ACHN (cell line): ENCODE measurements at regions not wholly inside any gene's neighbourhood (a gene's known extent, or its start where the extent isn't known, plus 50 kb on each side); places are given as distances from the start of the nearest gene placed in this dataset.
"Not testable (repeated sequence)": the region's sequence is repeated elsewhere in the genome, so short reads cannot be mapped to it uniquely, and the experiment has no call there.

ENCODE experiments used
- DNase-seq: peaks from one replicate; pipeline ENCODE4 v3.0.0-alpha.2; 2015
- in situ Hi-C: cut with HindIII; loops from 2 replicates; pipeline ENCODE4 v1.10.0; 2017; ENCODE audit warnings: low sequenced_read_pairs, low pct_ligation_motif_present, low pct_unique_long_range_greater_than_20kb

DNA sequence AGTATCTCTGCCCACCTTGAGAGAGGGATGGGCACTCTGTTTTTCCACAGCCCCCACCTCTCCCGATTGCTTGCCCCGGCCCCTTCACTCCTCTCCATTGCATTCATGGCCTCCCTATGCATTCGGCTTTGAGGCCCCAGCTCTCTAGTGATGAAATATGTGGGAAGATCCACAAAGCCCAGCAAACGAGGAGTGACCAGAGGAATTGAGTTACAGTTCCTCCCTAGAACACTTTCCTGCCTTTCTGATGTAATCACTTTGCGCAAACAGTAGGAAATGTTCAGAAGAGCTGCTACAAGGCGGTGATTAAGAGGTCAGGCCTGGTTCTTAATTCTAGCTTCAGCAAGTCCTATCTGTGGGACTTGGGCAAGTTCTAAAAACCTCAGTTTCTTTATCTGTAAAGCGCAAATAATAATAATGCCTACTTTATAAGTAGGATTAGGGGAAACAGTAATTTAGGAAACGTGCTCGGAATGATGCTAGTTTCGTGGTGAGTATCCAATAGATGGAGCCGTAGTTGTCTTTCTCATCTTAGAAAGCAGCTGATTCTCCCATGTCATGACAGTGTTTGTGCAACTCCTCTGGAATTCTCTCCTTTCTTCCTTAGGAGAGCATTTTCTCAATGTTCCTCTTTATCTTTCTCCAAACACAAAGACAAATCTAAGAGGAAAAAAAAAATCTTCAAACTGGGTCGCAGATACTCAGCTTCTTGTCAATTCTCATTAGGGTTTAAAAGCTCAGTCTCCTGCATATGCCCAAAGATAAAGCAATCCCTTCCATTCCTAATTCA is 99.5 kb upstream of the MSX2 start:
- in situ Hi-C loops: no loop called here
- no peak for DNase-seq

DNA sequence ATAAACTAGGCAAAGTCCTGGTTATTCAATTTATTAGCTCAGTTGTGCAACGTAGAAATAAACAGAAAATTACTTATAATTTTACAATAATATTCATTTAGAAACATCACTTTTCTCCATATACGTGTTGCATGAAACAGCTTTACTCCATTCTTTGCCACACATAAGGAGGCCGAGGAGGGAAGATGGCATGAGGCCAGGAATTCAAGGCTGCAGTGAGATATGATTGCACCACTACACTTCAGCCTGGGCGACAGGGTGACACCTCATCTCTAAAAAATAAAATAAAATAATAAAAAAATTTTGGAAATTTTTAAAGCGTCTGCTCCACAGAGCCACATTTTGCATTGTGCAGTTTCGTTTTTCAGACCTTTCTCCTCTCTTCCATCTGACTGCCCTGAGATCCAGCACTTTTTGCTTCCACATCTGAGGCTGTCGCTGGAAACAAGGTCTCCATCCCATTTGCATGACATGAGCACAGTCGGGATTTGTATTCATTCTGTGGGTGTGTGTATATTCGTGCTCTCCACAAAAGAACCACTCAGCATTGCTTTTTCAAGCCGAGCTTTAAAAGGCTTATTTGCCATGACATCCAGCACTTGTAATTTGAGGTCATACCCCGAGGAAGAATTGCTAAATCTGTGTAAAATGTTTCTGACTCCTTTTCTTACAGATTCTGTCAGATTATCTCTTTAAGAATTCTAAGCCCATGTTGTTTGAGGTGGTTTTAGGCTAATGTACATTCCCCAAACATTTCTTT is 98.6 kb upstream of the MSX2 start:
- in situ Hi-C loops: no loop called here
- DNase-seq: no peak

DNA sequence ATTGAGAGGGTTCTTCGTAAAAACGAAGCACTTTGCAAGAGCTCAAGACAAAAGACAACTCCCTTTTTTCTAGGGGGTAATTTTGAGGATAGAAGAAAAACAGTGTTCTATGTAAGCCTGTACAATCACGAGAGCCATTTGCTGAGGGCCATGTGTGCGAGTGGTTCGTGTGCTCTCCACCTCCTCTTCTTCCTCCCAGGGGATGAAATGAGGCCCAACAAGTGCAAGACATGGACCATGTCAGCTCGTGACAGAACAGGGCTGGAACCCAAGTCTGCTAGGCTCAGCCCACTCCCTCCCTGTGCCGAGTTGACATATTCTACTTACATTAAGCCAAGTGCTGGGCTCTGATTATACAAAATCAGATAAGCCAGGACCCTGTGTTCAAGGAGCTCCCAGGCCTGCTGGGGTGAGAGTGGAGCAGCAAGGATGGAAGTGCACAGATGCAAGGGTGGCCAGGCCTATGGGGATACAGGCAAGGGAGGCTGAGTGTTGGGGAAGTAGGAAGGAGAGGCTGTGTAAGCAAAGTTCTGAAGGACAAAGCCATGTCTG is 97.9 kb upstream of the MSX2 start:
- in situ Hi-C loops: no loop called here
- DNase-seq: no peak

DNA sequence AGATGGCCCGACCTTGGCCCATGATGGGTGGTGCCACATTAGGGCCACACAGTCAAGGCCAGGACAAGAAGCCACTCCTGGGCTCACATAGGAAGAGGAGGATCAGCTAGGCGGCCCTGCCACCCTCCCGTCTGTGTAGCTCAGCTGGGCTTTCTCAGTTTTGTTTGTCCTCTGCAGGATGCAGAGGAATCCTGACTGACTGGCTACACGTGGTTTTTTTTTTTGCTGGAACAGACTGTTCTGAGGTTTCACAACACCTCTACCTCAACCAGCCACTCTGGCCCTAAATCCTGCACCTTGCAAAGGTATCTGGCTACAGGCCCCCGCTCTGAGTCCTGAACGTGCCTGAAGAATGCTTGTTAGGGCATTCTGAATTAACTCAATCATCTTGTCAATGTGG is 88.3 kb upstream of the MSX2 start:
- in situ Hi-C loops: no loop called here
- DNase-seq: no peak

DNA sequence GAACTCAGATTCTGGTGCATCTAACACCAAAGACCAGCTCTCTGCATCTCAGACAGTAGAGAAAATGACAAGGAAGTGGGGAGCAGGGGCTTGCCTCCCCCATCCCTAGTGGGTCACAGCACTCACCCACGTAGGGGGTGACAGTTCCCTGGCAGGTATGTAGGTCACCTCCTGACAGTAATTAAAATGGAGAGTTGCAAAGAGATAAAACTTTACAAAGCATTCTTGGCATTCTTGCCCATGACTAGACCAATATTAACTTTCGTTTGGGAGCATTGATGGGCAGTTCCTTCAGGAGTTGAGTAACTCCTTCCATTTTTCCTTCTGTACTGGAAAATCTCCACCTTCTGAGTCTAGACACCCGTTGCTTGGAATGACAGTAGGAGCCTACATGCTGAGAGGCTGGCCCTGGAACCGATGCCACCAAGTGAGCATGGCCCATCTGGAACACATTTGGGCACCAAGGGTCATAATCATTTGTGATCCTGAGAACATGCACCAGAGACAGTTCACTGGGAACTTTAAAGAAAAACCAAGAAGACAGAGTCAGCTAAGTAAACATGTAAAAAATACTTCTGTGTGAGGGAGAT is 81.5 kb upstream of the MSX2 start:
- no peak for DNase-seq
- in situ Hi-C loops: no loop called here

DNA sequence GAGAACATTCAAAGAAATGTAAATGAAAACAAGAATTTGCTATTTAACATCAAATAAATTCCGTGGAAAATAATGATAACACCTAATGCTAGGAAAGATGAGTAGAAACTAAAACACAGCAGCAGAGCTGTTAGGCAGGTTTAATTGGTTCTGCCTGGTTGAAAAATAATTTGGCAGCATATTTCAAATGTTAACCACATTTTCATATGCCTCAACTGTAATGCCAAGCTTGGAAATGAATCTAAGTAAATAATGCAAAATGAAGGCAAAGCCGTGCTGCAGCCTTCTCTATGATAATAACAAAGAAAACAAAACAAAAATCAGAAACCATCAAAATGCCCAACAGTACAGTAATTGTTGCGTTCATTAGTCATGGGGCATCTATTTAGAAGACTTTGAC is 79.9 kb upstream of the MSX2 start:
- in situ Hi-C loops: no loop called here
- DNase-seq: no peak

DNA sequence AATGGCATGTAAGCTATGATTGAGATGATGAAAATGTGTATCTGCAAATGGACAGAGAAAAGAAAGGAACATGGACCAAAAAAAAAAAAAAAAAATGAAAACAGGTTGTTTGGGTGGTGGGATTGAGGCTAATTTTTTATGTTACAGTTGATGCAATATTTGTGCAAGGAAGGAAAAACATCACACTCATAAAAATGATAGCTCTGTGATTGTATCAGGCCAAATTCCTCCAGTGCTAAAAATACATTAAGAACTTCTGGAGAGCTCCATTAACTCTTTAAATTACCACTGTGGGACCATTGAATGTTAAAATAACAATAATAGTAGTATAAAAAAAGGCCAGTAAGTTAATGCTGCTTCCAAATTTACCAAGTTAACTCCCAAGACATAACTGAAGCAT is 79.5 kb upstream of the MSX2 start:
- in situ Hi-C loops: no loop called here
- no peak for DNase-seq

DNA sequence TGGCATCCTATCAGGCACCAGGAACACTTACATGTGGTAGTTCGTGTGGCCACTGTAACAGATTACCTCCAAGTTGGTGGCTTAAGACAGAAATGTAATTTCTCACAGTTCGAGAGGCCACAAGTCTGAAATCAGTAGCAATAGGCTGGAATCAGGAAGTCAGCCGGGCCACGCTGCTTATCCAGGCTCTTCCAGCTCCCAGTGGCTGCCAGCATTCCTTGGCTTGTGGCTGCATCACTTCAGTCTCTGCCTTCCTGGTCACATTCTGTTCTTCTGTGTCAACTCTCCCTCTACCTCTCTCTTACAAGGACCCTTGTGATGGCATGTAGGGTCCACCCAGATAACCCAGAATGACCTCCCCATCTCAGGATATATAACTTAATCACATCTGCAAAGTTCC is 78.7 kb upstream of the MSX2 start:
- in situ Hi-C loops: no loop called here
- DNase-seq: no peak

DNA sequence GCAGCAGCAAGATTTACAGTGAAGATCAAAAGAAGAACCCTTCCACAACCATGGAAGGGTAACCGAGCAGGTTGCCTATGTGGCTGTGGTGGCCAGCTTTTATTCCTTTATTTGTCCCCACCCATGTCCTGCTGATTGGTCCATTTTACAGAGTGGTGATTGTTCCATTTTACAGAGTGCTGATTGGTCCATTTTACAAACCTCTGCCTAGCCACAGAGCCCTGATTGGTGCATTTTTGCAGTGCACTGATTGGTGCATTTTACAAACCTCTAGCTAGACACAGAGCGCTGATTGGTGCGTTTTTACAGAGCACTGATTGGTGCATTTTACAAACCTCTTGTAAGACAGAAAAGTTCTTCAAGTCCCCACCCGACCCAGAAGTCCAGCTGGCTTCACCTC is 75.8 kb upstream of the MSX2 start:
- DNase-seq, in situ Hi-C loops: not testable (repeated sequence)

DNA sequence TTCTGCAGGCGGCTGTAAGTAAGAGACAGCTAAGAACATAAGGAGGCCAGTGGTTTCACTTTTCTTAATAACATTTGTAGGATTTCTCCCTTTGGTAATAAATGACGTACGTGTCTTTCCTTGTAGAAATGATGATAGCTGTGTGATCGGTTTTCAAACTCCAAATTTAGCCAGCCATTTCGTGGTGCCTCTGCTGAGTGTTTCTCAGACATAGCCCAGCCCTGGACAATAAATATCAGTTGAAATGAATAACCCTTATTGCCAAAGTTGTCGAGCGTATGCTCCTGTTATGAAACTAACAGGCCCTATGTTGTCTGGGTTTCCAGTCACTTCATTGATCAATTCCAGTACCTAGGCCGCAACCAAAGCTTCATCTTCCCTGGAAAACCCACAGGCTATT is 75.0 kb upstream of the MSX2 start:
- DNase-seq: no peak

DNA sequence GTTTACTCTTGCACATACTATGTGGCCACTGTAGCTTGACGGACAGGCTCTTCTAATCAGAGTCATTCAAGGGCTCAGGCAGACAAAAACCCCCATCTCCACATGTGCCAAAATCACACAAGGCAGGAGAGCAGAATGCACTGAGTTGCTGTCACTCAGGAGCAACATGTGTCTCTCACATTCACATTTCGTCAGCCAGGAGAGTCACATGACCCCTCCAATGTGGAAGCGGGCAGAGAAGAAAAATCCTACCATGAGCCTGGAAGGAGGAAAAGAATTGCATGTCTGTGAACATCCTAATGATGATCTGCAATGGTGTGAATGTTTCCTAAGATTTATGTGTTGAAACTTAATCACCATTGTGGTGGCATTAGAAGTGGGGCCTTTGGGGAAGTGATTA is 69.9 kb upstream of the MSX2 start:
- in situ Hi-C loops: no loop called here

More for the DNA sequence above, 75.0 kb upstream of the MSX2 start:
- in situ Hi-C loops: no loop called here

DNA sequence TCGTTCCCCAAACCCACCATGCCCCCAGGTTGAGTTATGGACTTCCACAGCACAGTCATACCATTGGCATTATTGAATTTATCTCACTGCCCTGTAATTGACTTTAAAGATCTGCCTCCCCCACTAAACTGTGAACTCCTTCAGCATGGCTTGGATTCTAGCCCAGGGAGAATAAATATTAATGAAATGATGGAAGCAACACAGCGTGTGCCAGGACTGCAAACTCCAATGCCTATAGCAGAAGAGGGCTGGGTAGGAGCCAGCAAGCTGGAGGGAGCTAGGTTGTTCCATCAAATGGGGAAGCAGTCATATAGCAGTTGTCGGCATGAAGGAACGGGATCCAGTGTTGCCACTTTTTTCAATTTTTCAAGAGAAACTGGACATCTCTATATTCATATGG is 69.0 kb upstream of the MSX2 start:
- in situ Hi-C loops: no loop called here
- no peak for DNase-seq

More for the DNA sequence above, 69.9 kb upstream of the MSX2 start:
- DNase-seq: no peak

DNA sequence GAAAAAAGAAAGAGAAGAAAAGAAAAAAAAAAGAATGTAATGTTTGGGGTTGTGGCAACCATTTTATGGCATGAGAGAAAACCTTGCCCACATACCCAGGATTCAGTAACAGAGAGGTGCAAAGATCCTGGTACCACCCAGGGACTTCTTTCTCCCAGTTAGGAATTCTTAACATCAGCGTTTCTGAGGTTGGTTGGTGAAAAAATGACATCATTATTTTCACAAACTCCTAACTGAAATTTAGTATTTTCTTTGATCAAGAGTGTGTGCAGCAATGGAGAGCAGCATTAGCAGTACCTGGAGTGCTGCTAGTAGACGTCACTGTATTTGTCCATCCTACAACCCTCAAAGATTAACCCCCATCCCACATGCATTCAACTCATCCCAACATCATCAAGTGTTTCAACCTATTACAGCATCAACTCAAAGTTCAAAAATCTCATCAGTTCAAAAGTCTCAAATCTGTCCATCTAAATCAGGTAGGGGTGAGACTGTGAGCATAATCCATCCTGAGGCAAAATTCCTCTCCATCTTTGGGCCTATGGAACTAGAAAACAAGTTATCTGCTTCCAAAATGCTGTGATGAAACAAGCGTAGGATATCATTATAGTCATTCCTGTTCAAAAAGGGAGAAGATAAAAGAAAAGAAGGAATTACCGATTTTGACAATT is 60.1 kb upstream of the MSX2 start:
- in situ Hi-C loops: no loop called here
- DNase-seq: no peak

DNA sequence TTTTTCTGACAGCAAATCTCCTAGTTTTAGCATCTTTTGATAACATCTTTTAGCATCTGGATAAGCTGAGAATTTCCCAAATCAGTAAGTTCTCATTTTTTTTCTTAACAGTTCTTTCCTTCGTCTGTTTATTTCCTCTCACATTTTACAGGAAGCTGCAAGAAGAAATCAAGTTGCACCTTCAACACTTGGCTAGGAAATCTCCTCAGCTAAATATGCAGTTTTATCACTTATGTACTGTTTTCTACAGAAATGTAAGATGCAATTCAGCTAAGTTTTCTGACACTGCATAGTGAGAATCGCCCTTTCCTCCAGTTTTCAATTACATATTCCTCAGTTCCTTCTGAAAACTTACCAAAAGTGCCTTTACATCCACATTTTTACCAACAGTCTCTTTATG is 59.0 kb upstream of the MSX2 start:
- in situ Hi-C loops: no loop called here
- no peak for DNase-seq

DNA sequence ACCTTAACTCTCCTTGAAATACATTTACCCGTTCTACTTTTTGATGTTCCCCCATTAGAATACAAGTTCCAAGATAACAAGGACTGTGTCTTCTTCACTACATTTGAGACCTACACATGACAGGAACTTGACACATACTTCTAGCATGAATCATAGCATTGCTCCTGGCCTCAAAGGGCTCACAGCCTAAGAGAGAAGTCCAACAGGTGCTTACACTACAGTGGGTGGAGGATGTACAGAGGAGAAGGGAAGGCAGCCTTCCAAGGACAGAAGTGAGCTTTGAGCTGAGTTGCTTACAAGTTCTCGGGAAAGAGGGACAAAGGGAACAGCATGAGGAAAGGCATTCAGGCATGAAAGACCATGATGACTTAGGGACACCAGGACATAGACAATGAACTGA is 56.9 kb upstream of the MSX2 start:
- in situ Hi-C loops: no loop called here
- DNase-seq: no peak

DNA sequence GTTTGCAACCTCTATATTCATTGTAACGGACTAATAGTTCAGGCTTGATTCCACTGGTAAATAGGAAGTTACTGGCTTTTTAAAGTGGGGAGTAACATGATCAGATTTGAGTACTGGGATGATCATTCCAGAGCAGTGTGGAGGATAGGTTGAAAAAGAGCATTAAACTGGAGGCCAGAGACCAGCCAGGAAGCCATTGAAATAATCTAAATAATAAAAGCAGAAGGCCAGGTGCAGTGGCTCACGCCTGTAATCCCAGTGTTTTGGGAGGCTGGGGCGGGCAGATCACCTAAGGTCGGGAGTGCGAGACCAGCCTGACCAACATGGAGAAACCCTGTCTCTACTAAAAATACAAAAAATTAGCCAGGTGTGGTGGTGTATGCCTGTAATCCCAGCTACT is 56.0 kb upstream of the MSX2 start:
- in situ Hi-C loops: no loop called here
- DNase-seq: no peak
